GM12878 (cell line): ENCODE measurements at regions not wholly inside any gene's neighbourhood (a gene's known extent, or its start where the extent isn't known, plus 50 kb on each side); places are given as distances from the start of the nearest gene placed in this dataset.
A peak's percentile ranks its signal among the peaks of the same experiment; 100 is the strongest.

Experiments used
- ATAC-seq: fragments of 200-7000 bp; cut with Tn5 transposase; 3 replicates; pipeline ENCODE4 v1.9.1; 2020; ENCODE audit warnings: mild to moderate bottlenecking, moderate library complexity
- BruUV-seq: library from RNA; stranded (reverse); fragments of 400-500 nt; replicated peaks from 2 replicates; lab custom pipeline; 2021; lab: Mats Ljungman, UMichigan
- CTCF ChIA-PET: fragments of 300-600 bp; sonication (Branson Sonifier 250); formaldehyde crosslinking; extraction: SDS; loops from one replicate; lab custom pipeline; 2021; ENCODE audit warnings: inconsistent platforms; lab: Yijun Ruan, JAX
- POLR2A ChIA-PET: fragments of 350-600 bp; formaldehyde crosslinking; extraction: SDS; loops from one replicate; lab custom pipeline; 2021; ENCODE audit warnings: inconsistent platforms; lab: Charles Lee
- RAD21 ChIA-PET: fragments of 300-600 bp; sonication (Branson Sonifier 250); formaldehyde crosslinking; loops from one replicate; lab custom pipeline; 2023; ENCODE audit warnings: antibody characterized with exemption; ENCODE audit not compliant: unreplicated experiment; lab: Charles Lee
- SMC1A ChIA-PET: fragments of 300-600 bp; sonication (Branson Sonifier 250); formaldehyde crosslinking; loops from one replicate; lab custom pipeline; 2023; ENCODE audit not compliant: unreplicated experiment, uncharacterized antibody; lab: Charles Lee
- DNase-seq: peaks from one replicate; pipeline ENCODE4 v3.0.0-alpha.2; 2011; ENCODE audit warnings: low read depth, low spot score
- FAIRE-seq: peaks from 3 replicates; lab custom pipeline; 2011; peaks lifted over from hg19 to GRCh38; lab: Jason Lieb, UNC
- H2AFZ ChIP-seq: 2 replicates; pipeline ENCODE4 v1.6.0; 2011; ENCODE audit warnings: low read depth, low read length, control low read depth; ENCODE audit not compliant: control insufficient read depth
- H3K27ac ChIP-seq: 2 replicates; pipeline ENCODE4 v1.5.1; 2011; ENCODE audit warnings: control low read depth; ENCODE audit not compliant: control insufficient read depth, insufficient read depth
- H3K27me3 ChIP-seq, 2 experiments: replicated peaks in 1 of 2; 2 replicates each; pipeline versions ENCODE4 v1.6.0 to v1.6.1; 2011; ENCODE audit warnings: low read length in 1 of 2; ENCODE audit not compliant: control insufficient read depth in 2 of 2, insufficient read depth in 2 of 2
- H3K36me3 ChIP-seq, 2 experiments: 2 replicates each; pipeline ENCODE4 v1.5.1; 2011; ENCODE audit warnings: low read length in 1 of 2; ENCODE audit not compliant: control insufficient read depth in 2 of 2, insufficient read depth in 2 of 2
- H3K4me1 ChIP-seq: 2 replicates; pipeline ENCODE4 v1.6.1; 2011; ENCODE audit warnings: mild to moderate bottlenecking, low read length, moderate library complexity, mixed read lengths; ENCODE audit not compliant: control insufficient read depth, insufficient read depth
- H3K4me2 ChIP-seq: 2 replicates; pipeline ENCODE4 v1.6.0; 2011; ENCODE audit warnings: control low read depth; ENCODE audit not compliant: control insufficient read depth, insufficient read depth
- H3K4me3 ChIP-seq: fragments of 200-600 bp; sonication (generic); 2 replicates; pipeline ENCODE4 v1.5.1; 2016
- H3K79me2 ChIP-seq: 2 replicates; pipeline ENCODE4 v1.6.0; 2011; ENCODE audit warnings: low read length; ENCODE audit not compliant: control insufficient read depth, insufficient read depth
- H3K9ac ChIP-seq: 2 replicates; pipeline ENCODE4 v1.8.0; 2011; ENCODE audit warnings: low read length, control low read depth, mixed read lengths; ENCODE audit not compliant: control insufficient read depth, insufficient read depth
- H3K9me3 ChIP-seq: replicated peaks from 3 replicates; pipeline ENCODE4 v1.5.1; 2011; ENCODE audit warnings: mild to moderate bottlenecking, low read length; ENCODE audit not compliant: control insufficient read depth, insufficient read depth
- H4K20me1 ChIP-seq: 2 replicates; pipeline ENCODE4 v1.6.0; 2011; ENCODE audit not compliant: control insufficient read depth, insufficient read depth
- BACH1 ChIP-seq: fragments of 450-650 bp; IDR thresholded peaks from 2 replicates; pipeline ENCODE4 v1.6.1; 2017; ENCODE audit warnings: mild to moderate bottlenecking, borderline replicate concordance
- NFXL1 ChIP-seq: fragments of 450-650 bp; IDR thresholded peaks from 2 replicates; pipeline ENCODE4 v1.6.1; 2017; ENCODE audit warnings: antibody characterized with exemption, mild to moderate bottlenecking, borderline replicate concordance
- RELA ChIP-seq: fragments of 450-650 bp; IDR thresholded peaks from 2 replicates; pipeline ENCODE4 v1.8.0; 2014; ENCODE audit warnings: borderline replicate concordance; ENCODE audit not compliant: partially characterized antibody
- TCF12 ChIP-seq: IDR thresholded peaks from 2 replicates; pipeline ENCODE4 v1.6.1; 2011; ENCODE audit warnings: low read depth, mild to moderate bottlenecking, low read length
- WRNIP1 ChIP-seq: IDR thresholded peaks from 2 replicates; pipeline ENCODE4 v1.6.1; 2011; ENCODE audit warnings: low read depth, low read length, improper control_type of control experiment, borderline replicate concordance
- YY1 ChIP-seq: IDR thresholded peaks from 2 replicates; pipeline ENCODE4 v1.6.1; 2011; ENCODE audit warnings: low read depth, mild to moderate bottlenecking, low read length
- ZNF274 ChIP-seq: IDR thresholded peaks from one replicate; pipeline ENCODE4 v1.8.0; 2011; ENCODE audit not compliant: insufficient read length, insufficient read depth
- ZZZ3 ChIP-seq: IDR thresholded peaks from 2 replicates; pipeline ENCODE4 v1.6.1; 2011; ENCODE audit warnings: low read depth; ENCODE audit not compliant: control insufficient read depth, insufficient read length
- WGBS: methylation state at CpG from one replicate; pipeline ENCODE4 v1.1.6; 2016; ENCODE audit warnings: low lambda C conversion rate; ENCODE audit not compliant: insufficient replicate concordance, insufficient coverage; ENCODE audit errors: missing lambda C conversion rate; 5-methylcytosine and 5-hydroxymethylcytosine counted together
- in situ Hi-C: fragments of 300-500 bp; cut with MboI; formaldehyde crosslinking; loops from 9 replicates; pipeline ENCODE4 v1.14.3; 2018; ENCODE audit warnings: mixed read lengths
- intact Hi-C: fragments of 100-400 bp; cut with micrococcal nuclease; formaldehyde crosslinking; loops from one replicate; pipeline ENCODE4 v1.14.2; 2022; ENCODE audit not compliant: unreplicated experiment
- TF ChIP-seq, protein P1 (sequence below): IDR thresholded peaks from 2 replicates; pipeline ENCODE4 v1.6.1; 2011; ENCODE audit warnings: mild to moderate bottlenecking, low read depth, low read length, moderate library complexity; ENCODE audit not compliant: insufficient replicate concordance
- TF ChIP-seq, protein P2 (sequence below): fragments of 150-350 bp; IDR thresholded peaks from 2 replicates; pipeline ENCODE4 v1.6.1; 2014; ENCODE audit warnings: mild to moderate bottlenecking, low read depth, low read length
- TF ChIP-seq, protein P3 (sequence below): fragments of 450-650 bp; IDR thresholded peaks from 2 replicates; pipeline ENCODE4 v1.6.1; 2016; ENCODE audit warnings: mild to moderate bottlenecking

DNA sequence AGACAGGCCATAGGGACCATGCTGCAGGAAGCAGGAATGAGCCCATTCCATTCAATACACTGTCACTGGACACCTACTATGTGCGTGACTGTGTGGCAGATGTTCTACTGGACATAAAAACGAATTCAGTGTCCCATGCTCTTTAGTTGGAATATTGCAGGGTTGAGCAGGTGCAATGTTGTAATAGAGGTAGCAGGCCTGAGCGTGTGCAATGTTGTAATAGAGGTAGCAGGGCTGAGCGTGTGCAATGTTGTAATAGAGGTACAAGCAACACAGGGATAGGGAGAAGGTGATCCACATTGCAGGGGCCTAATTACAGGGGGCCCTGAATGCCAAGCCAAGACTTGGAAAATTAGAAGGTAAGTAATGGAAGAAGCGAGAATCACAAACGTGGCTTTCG is 261.4 kb upstream of the HES1 start (continued):
- TF ChIP-seq, protein P1, sequence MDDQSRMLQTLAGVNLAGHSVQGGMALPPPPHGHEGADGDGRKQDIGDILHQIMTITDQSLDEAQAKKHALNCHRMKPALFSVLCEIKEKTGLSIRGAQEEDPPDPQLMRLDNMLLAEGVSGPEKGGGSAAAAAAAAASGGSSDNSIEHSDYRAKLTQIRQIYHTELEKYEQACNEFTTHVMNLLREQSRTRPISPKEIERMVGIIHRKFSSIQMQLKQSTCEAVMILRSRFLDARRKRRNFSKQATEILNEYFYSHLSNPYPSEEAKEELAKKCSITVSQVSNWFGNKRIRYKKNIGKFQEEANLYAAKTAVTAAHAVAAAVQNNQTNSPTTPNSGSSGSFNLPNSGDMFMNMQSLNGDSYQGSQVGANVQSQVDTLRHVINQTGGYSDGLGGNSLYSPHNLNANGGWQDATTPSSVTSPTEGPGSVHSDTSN = no peak
- TF ChIP-seq RELA (no peak), NFXL1 (no peak), TCF12 (no peak), ZZZ3 (no peak)
- TF ChIP-seq, protein P2, sequence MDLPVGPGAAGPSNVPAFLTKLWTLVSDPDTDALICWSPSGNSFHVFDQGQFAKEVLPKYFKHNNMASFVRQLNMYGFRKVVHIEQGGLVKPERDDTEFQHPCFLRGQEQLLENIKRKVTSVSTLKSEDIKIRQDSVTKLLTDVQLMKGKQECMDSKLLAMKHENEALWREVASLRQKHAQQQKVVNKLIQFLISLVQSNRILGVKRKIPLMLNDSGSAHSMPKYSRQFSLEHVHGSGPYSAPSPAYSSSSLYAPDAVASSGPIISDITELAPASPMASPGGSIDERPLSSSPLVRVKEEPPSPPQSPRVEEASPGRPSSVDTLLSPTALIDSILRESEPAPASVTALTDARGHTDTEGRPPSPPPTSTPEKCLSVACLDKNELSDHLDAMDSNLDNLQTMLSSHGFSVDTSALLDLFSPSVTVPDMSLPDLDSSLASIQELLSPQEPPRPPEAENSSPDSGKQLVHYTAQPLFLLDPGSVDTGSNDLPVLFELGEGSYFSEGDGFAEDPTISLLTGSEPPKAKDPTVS = no peak
- TF ChIP-seq, all 136 proteins: peak for 0

DNA sequence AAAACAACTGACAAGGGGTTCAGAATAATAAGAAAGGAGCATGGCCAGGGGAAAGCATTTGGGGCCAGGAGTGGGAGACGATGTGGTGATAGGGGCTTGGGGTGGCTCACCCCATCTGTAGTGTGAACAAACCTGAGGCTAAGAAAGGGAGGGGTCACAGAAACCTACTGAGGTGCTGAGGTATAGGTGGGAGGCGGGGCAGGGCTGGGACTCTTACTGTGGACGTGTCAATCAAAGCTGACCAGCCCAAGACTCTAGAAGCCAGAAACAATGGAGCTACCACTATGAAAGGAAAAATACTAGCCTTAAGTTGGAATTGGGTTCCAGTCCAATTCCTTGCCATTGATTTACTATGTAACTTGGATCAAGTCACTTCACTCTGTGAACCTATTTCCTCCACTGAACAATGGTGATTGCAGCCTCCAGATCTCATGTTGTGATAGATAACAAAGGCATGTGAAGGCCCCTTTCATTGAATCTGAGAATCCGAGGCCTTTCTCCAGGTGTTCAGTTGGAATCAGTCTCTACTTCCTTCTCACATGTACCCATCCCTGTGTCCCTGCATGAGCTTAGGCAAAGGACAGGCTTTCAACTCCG is 260.9 kb upstream of the HES1 start:
- 0 out of 4 replicates have a peak, but pooled peaks cover 0 to 6% of the 10 kb centered on the region in 2 experiments for H3K27me3 ChIP-seq
- H3K4me1 ChIP-seq = no peaks in the 10 kb centered on the region
- no peak overlapping the region for H3K4me3 ChIP-seq
- no peak for ATAC-seq
- SMC1A ChIA-PET = no interaction called here
- no peak overlapping the region for H3K9ac ChIP-seq
- no peak overlapping the region for H3K4me2 ChIP-seq
- WGBS = 58% methylated on average over 5 of the region's 5 CpGs
- no TSS peak for BruUV-seq
- CTCF ChIA-PET = no interaction called here
- no peaks in the 10 kb centered on the region for H4K20me1 ChIP-seq
- no peaks in the 10 kb centered on the region for H3K79me2 ChIP-seq
- FAIRE-seq = no peak
- no peaks in the 10 kb centered on the region for H3K9me3 ChIP-seq
- TF ChIP-seq, protein P3, sequence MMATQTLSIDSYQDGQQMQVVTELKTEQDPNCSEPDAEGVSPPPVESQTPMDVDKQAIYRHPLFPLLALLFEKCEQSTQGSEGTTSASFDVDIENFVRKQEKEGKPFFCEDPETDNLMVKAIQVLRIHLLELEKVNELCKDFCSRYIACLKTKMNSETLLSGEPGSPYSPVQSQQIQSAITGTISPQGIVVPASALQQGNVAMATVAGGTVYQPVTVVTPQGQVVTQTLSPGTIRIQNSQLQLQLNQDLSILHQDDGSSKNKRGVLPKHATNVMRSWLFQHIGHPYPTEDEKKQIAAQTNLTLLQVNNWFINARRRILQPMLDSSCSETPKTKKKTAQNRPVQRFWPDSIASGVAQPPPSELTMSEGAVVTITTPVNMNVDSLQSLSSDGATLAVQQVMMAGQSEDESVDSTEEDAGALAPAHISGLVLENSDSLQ = 0 out of 2 replicates have a peak, but pooled peaks have one; percentile 7
- no peak for TF ChIP-seq YY1
- TF ChIP-seq WRNIP1 = no peak
- no peak for TF ChIP-seq BACH1
- no peak for TF ChIP-seq ZNF274
- in situ Hi-C loops (no loop called here), intact Hi-C loops (no loop called here)
- RAD21 ChIA-PET = no interaction called here
- H3K27ac ChIP-seq = no peak overlapping the region
- no peaks in the 10 kb centered on the region for H3K36me3 ChIP-seq
- no peak overlapping the region for H2AFZ ChIP-seq
- POLR2A ChIA-PET = no interaction called here
- no peak for DNase-seq
